Liver (tissue), 3 donors: ENCODE measurements at regions not wholly inside any gene's neighbourhood (a gene's known extent, or its start where the extent isn't known, plus 50 kb on each side); places are given as distances from the start of the nearest gene placed in this dataset.
"Not testable (repeated sequence)": the region's sequence is repeated elsewhere in the genome, so short reads cannot be mapped to it uniquely, and the experiment has no call there.

Experiments
- CTCF ChIP-seq: fragments of 150-350 bp; IDR thresholded peaks from 2 replicates; pipeline ENCODE4 v1.5.1; 2017; ENCODE audit warnings: improper control_type of control experiment, low read depth, low read length; ENCODE audit not compliant: missing input control
- JUND ChIP-seq, 2 donors: IDR thresholded peaks; 2 replicates each; pipeline ENCODE4 v1.6.1; 2016; ENCODE audit warnings: antibody characterized with exemption in 2 of 2
- MAX ChIP-seq: IDR thresholded peaks from 2 replicates; pipeline ENCODE4 v1.6.1; 2016; ENCODE audit warnings: antibody characterized with exemption
- RAD21 ChIP-seq, 2 donors: IDR thresholded peaks; 2 replicates each; pipeline ENCODE4 v1.6.1; 2016; ENCODE audit warnings: antibody characterized with exemption in 2 of 2, mild to moderate bottlenecking in 2 of 2
- REST ChIP-seq: IDR thresholded peaks from 2 replicates; pipeline ENCODE4 v1.6.1; 2016; ENCODE audit warnings: antibody characterized with exemption, mild to moderate bottlenecking
- RXRA ChIP-seq, 2 donors: IDR thresholded peaks; 2 replicates each; pipeline ENCODE4 v1.6.1; 2017 to 2018; ENCODE audit warnings: antibody characterized with exemption in 2 of 2, mild to moderate bottlenecking in 1 of 2
- SP1 ChIP-seq: IDR thresholded peaks from 2 replicates; pipeline ENCODE4 v1.6.1; 2018; ENCODE audit warnings: antibody characterized with exemption, mild to moderate bottlenecking
- YY1 ChIP-seq: IDR thresholded peaks from 2 replicates; pipeline ENCODE4 v1.6.1; 2016; ENCODE audit warnings: antibody characterized with exemption, mild to moderate bottlenecking
- donor health status: healthy.
- donor health status: healthy.

GRCh38 chr1:144103156-144103880, 131.5 kb upstream of the FAM72C start:
- TF ChIP-seq CTCF; SP1; MAX; RAD21 (IDR thresholded peaks at IDR 0.05); YY1; REST; JUND (IDR thresholded peaks at IDR 0.05); RXRA (IDR thresholded peaks at IDR 0.05): not testable (repeated sequence)
